ENCODE measurements at regions not wholly inside any gene's neighbourhood (a gene's known extent, or its start where the extent isn't known, plus 50 kb on each side); places are given as distances from the start of the nearest gene placed in this dataset.
A peak's percentile ranks its signal among the peaks of the same experiment; 100 is the strongest.
"Not testable (repeated sequence)": the region's sequence is repeated elsewhere in the genome, so short reads cannot be mapped to it uniquely, and the experiment has no call there.

DNA sequence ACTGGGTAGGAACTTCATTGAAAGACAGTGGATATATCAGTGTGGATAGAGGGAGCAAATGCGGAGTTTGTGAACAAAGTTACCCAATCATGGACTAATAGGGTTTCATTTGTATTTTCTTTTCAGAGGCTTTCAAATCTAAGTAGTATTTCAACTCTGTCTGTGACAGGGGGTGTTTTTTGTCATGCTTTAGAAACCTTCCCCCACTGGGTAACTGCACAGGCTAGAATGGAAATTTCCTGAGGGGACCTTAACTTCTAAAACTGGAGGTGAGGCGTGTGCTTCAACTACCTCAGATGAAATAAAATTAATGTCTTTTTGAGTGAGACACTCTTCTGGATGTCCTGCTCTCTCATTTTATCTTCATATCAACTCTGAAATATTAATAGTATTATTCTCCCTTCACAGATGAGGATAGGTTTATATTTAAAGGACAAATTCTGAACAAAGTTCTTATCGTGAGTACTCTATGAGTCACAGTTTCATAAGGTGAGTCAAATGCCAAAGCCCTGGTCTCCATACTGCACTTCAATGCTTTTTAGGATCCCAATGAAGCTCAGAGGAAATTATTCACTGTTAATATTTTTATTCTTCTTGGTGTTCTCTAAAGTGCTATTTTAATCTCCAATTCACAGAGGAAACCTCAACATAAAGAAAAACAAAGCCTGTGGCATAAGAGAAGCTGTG lies 770.6 kb downstream of the CCSER2 start:
- DNase-seq (ENCODE audit: low spot score), result no peak
- no peak for ATAC-seq

DNA sequence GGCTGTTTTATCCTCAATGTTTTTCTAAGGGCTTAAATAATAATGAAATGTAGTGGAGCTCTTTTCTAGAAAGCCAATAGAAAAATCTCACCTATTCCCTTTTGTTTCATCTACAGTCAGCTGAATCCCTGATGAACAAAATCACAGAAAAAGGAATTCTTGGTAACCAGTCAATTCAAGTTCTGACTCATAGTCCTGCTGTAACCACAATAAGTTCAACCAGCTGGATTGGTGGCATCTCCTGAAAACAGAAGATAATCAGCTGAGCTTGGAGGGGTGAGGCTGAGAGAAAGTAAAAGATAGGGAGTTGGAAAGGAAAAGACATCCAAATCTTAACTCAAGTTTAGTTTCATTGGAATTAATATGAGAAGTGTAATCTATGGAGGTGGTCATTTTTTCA lies 772.1 kb downstream of the CCSER2 start:
- ATAC-seq (no peak), DNase-seq (ENCODE audit: low spot score) (no peak)

DNA sequence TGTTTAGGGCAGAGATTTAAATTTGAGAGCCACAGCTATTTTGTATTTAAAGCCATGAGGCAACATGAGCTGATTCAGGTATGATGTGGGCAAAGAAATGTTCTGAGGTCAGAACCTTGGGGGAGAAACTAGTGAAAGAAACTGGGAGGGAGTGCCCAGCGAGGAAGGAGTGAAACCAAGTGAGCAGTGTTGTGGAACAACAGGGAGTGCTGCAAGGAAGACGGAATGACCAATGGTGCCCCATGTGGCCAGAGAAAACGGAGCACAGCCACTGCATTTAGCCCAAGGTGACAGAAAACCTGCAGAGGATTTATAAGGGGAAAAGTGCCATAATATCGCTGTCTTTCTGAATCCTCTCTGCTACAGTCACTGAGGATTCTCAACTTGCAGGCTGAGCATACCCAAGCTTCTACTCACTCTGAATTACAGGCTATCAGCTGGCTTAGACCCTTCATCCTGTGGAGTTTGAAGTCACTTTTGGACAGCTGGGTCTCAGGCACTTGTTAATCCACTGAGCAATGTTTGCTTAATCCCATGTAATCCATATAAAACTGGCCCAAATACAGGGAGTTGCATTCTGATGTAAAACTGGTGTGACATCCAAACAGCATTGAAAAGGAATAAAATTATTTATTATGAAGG lies 777.3 kb downstream of the CCSER2 start:
- peak; percentile 75 for ATAC-seq
- no peak for DNase-seq (ENCODE audit: low spot score)

DNA sequence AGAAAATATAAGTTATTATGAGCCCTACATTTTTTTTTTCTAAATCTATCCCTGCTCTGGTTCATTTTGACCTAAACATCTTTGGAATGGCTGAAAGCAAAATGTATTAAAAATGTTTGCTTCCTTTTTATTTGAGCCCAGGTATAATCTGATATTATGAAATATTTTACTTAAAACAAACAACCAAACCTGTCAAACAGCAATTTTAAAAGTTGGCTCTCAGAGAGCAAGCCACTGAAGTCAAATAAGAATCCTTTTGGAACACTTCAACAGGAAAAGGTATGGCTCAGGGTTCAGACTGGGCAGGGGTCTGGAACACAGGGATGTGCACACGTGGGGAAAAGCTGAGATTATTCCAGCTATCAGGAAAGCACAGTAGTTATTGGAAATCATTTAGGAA lies 782.9 kb downstream of the CCSER2 start:
- DNase-seq (ENCODE audit: low spot score), result no peak
- no peak for ATAC-seq

DNA sequence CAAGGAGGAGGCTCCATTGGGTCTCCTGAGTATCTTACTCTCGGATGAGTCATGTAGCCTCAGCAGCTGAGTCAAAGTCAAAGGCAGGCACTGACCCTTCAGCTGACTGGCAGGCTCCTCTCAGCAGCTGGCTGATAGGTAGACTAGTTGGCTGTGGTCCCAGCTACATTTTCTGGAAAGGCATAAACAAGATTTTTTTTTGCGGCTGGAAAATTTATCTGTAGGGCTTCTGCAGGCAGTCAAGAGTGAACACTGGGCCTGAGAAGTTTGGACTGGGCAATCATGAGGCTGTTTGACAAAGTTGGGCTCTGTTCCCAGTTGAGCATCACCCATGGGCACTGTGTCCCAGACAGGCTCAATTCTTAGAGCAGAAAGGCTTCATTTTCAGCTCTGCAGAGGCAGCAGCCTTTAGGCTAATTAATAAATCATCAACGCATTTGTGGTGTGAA lies 796.2 kb downstream of the CCSER2 start:
- peak; percentile 70 for DNase-seq (ENCODE audit: low spot score)
- ATAC-seq, result peak; percentile 98

DNA sequence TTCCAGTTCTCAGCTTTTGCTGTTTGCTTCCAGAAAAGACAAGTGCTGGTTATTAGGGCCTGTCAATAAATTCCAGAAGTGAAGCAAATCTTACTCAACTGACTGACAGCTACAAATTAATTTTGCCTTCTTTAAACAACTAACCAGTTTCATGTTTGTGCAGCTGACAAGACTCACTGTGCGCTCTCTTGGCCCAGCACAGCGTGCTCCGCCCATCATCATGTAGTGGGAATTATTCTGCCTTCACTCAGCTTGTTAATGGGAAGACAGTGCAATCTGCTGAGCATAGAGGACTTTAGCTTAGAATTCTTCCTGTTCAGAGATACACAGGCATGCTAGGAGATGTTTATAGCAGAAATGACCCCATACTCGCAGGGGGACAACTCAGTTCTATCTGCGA lies 808.9 kb downstream of the CCSER2 start:
- ATAC-seq, result no peak
- DNase-seq (ENCODE audit: low spot score), result no peak

DNA sequence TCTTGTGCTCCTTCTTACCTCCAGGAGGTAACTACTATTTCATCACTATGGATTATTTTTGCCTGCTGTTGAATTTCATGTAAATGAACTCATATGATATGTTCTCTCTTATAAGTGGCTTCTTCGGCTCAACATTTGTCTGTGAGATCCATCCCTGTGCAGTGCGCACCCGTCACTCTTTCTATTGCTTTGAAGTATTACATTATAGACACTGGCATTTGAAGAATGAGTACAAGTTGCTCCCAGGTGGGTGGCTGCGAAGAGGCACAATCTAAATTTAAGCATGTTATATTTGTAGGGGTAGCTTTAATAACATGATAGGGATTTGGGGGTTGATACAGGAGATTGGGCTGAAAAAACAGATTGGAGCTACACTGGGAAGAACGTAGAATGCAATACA lies 809.7 kb downstream of the CCSER2 start:
- DNase-seq (ENCODE audit: low spot score), result no peak
- no peak for ATAC-seq

DNA sequence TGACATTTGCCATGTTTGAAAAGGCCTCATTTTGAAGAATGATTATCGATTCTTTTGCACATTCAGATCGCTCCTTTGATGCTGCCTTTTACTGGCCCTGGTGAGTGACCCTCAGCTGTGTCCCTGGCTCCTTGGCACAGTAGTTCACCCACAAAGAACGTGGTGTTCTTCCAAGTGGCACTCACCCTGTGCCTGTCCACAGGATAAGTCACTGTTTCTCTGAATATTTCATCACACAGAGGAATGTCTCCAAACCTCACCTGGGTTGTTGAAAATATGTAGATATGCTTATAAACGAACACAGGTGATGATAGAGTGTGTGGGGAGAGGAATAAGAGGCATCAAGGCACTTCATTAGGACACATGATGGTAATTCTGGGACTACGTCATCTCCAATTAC lies 810.7 kb downstream of the CCSER2 start:
- peak; percentile 58 for DNase-seq (ENCODE audit: low spot score)
- ATAC-seq, result peak; percentile 82

DNA sequence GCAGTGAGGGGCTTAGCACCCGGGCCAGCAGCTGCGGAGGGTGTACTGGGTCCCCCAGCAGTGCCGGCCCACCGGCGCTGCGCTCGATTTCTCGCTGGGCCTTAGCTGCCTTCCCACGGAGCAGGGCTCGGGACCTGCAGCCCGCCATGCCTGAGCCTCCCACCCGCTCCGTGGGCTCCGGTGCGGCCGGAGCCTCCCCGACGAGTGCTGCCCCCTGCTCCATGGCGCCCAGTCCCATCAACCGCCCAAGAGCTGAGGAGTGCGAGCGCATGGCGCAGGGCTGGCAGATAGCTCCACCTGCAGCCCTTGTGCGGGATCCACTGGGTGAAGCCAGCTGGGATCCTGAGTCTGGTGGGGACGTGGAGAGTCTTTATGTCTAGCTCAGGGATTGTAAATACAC lies 813.1 kb downstream of the CCSER2 start:
- ATAC-seq; DNase-seq (ENCODE audit: low spot score): not testable (repeated sequence)

DNA sequence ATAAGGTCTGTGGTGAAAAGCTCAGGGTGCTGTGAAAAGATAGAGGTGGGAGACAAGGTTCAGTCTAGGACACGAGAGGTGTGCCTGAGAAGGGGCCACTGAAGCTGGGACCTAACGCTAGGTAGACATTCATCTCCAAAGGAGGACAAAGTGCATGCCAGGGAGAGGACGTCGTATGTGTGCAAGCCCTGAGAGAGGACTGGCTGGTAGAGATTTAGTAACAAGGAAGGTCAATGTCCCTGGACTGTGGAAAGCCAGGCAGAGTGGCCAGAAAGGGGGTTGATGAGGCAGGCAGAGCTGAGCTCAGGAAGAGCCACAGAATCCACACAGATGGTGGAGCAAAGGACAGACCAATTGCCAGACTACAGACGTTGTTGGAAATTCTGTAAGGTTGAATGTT lies 817.6 kb downstream of the CCSER2 start:
- DNase-seq (ENCODE audit: low spot score) (peak; percentile 89), ATAC-seq (peak; percentile 99)

DNA sequence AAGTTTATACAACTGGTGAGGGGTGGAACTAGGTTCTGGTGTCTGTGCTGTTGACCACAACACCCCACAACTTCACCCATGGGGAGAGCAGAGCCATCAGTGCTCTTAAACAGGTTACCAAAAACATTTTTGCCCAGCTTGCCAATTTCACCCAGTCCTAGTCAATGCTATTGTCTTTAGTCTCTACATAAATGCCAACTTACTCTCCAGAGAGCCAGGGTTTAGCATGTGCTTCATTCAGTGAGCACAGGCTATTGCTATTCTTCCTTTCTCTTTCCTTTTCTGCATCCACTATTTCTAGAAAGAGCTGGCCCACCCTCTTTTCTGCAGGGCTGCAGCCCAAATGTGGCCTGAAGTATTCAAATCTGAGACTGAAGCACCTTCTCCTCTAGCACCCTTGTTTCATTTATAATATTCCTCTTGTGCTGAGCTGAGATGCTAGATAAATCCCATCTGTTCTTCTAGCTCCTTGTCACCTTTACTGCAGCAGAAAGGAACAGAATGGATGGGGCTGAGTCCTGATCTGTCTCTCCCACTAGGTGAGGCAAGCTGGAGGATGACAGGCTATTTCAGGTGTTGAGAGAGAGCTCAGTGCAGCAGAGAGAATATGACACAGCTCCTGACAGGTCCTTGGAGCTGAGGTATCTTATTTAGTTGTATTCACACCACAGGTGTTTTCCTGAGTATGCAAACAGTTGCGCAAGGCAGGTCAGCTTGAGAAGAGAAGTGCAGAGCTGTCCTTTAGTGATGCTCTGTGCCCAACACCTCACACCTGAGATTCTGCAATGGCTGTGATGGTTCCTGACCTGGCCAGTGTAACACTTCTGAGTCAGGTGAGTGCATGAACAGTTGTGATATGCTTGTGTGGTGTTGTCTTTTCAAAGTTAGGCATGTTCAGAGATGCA lies 819.2 kb downstream of the CCSER2 start:
- DNase-seq (ENCODE audit: low spot score), result no peak
- ATAC-seq, result peak; percentile 11

DNA sequence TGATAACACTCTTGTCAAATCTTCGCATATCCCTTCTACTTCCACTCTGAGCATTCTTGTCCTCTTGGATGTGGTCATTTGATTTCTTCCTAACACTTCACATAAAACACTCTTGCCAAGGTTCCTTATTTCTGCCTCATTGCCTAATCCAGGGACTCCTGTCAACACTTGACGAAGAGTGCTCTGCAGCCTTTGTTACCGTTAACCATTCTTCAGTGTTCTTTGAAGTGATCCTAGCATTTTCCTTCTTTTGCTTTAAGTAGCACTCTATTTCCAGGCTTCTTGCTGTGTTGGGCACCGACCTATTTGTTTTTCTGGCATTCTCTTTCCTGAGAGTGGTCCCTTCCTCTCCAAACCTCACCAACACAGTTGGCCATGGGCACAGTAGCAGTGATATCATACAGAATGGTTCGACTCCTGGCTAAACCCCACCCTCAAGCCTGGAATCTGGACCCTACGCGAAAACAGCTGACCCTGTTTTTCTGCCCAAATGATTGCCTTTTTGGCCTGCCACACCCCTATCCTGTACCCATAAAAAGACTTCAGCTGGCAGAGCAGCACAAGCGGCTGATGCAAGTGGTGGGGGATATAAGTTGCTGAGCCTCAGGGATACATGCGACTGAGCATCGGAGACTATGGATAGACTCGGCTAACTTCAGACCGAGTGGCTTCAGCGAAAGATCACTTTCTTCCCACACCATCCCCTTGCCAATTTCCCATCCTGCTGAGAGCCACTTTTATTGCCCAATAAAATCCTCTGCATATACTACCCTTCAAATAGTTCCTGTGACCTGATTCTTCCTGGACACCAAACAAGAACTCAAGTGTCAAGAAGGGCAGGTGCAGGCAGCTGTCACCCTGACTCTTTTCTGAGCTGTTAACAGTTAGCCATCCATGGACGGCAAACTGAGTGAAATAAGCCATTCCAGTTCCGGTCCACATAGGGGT lies 820.6 kb downstream of the CCSER2 start:
- ATAC-seq (no peak), DNase-seq (ENCODE audit: low spot score) (no peak)

DNA sequence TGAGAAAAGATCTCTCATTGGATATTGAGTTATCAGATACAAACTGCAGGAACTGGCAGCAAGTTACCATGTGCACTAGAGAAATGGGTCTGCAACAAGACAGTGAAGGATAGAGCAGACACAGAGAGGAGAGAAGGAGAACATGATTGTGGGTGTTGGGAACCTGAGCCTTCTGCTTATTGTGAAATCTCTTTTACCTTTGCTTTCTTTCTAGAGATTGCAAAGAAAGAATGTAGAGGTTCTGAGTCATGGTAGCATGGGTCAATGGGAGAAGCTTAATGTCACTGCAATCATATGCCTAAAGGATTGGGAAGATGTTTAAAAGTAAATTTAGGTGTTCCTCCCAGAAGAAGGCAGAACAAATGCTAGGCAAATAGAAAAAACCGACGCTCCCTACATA lies 821.4 kb downstream of the CCSER2 start:
- ATAC-seq (no peak), DNase-seq (ENCODE audit: low spot score) (no peak)

DNA sequence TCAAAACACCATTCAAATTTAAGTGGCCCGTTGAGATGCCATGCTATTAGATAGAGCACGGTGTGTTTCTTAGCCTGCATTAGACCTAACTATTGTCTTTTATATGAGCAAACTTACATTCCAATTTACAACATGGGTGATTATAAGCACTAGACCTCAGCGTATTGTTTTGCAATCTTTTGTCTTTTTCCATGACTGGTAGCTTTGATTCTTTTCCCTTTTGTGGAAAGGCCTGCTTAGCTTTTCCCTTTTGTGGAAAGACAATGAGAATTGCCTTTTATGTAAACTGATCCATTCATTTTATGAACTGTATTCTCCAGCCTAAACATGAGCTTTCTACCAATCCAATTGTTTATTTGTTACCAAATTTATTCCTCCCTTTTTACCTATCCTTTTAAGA lies 823.1 kb downstream of the CCSER2 start:
- ATAC-seq (no peak), DNase-seq (ENCODE audit: low spot score) (no peak)

DNA sequence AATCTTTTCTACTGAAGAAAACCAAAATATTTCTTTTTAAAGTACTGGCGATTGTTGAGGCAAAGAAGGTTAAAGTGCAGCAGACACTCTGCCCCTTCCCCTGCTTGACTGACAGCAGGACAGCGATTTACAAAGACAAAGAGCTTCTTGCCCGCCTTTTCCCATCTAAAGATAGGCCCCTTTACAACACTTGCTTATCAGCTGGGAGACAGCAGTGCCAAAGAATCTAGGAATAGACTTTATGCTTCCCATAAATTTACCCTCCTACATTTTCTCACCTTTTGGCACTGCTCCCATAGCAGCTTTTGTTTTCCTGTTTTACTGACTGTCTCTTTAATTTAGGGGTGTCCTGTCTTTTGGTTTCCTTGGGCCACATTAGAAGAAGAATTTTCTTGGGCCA lies 824.1 kb downstream of the CCSER2 start:
- DNase-seq (ENCODE audit: low spot score), result no peak
- no peak for ATAC-seq

DNA sequence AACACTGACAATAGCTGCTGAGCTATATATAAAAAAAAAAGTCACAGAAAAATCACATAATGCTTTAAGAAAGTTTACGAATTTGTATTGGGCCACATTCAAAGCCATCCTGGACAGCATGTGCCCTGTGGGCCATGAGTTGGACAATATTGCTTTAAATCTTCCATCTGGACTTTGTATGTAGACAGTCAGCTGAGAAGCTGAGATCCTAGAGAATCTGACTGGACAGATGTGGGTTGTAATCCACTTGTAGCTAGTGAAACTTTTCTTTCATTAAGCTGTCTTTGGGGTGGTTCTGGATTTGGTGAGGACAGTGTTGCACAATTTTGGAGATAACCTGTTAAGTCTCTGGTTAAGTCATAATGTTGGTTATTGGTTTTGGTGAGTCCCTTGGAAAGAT lies 824.5 kb downstream of the CCSER2 start:
- DNase-seq (ENCODE audit: low spot score), result no peak

DNA sequence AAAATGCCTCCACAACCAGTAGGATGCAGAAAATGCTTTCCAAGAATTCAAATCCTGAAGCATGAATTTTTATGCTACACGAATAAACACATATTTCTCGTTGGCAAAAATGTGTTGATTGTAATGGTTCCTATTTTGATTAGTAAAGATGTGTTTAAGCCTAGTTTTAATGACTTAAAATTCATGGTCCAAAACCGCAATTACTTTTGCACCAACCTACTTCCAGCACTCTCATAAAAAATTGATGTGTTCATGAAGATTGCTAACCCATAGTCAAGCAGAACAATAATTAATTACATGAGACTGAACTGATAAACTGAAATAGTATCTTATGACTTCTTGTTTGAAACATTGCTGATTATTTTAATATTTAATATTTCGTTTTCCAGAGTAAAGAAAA lies 828.8 kb downstream of the CCSER2 start:
- no peak for ATAC-seq
- DNase-seq (ENCODE audit: low spot score), result no peak

More for the DNA sequence above, 824.5 kb downstream of the CCSER2 start:
- ATAC-seq, result no peak

DNA sequence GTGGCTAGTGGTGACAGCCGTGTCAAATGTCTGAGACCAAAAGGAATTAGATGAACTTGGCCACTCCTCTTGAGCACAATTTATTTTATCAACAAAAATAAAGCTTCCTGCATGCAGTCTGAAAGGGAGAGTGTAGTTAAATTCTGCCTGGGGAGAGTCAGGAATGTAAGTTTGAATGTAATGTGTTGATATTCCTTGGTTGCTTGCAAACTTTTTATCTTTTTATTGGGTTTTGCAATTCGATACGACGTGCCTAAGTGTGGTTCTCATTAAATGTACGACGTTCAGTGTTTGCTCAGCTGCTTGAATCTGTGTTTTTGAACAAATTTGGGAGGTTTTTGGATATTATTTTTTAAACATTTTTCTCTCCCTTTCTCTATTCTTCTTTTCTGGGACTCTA lies 839.9 kb downstream of the CCSER2 start:
- no peak for ATAC-seq
- DNase-seq (ENCODE audit: low spot score), result no peak

DNA sequence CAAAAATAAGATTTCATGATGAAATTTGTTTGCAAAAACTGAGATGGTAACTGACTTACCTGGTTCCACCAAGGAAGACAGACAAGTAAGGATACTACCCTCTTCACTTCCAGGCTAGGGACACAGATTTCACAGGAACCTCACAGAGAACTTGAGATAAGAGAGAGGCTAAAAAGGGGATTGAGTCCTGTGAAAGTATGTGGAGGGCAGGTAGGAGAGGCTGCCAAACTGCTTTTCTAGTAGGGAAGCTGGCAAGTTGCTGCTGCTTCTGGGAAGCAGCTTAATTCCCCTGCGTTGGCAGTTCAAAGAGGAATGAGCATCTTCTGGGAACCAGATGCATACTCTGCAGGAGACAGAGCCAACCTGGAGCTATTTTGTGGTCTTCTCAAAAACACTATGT lies 841.6 kb downstream of the CCSER2 start:
- DNase-seq (ENCODE audit: low spot score) (no peak), ATAC-seq (no peak)

DNA sequence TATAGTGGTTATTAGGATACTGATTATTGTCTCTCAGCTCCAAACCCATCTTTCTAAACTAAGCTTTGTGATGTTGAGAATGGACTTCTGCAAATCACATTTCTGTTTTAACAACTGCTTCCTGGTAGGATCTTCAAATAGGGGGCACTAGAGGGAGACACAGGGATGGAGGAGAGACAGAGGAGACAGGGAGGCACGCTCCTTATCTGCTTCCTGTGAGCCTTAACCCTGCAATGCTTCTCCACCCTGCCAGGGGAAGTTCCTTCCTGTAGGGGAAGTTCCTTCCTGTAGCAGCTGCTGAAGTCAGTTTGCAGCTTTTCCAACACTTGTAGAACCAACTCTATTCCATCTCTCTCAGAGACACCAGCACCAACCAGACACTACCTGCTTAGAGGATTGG lies 847.2 kb downstream of the CCSER2 start:
- ATAC-seq (peak; percentile 64), DNase-seq (ENCODE audit: low spot score) (no peak)

DNA sequence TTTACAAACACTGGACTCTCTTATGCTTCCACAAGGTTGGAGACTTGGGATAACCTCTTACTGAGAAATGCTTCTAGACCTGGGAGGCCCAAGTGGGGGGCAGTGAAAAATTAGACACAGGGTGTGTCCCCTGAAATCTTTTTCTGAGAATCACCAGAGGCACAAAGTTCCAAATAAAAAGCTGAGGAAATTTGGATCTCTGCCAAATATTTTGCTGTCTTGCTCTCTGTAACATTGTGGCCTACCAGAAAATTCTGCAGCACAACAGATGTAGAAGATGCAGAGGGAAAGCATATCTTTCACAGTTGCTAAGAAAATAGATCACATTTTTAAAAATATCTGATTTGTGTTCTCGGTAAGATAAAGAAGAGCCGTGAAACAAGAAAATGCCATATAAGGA lies 849.4 kb downstream of the CCSER2 start:
- no peak for ATAC-seq
- no peak for DNase-seq (ENCODE audit: low spot score)

Measured in left lobe of liver (tissue), 2 donors.